K562 (cell line): ENCODE measurements at regions not wholly inside any gene's neighbourhood (a gene's known extent, or its start where the extent isn't known, plus 50 kb on each side); places are given as distances from the start of the nearest gene placed in this dataset.

ENCODE experiments used
- ATAC-seq: fragments of 200-7000 bp; cut with Tn5 transposase; 3 replicates; pipeline ENCODE4 v1.9.1; 2020; ENCODE audit warnings: moderate library complexity
- BruUV-seq: library from RNA; stranded (reverse); fragments of 400-500 nt; replicated peaks from 2 replicates; lab custom pipeline; 2021; lab: Mats Ljungman, UMichigan
- CTCF ChIA-PET: fragments of 300-600 bp; formaldehyde crosslinking; extraction: SDS; loops from one replicate; lab custom pipeline; 2021; ENCODE audit warnings: low intra/inter-chr PET ratio; lab: Yijun Ruan, JAX
- POLR2A ChIA-PET: fragments of 300-600, 350-650 bp; sonication (Branson Sonifier 250); formaldehyde crosslinking; extraction: SDS; loops from one replicate; lab custom pipeline; 2021; ENCODE audit warnings: antibody characterized with exemption, inconsistent platforms; lab: Yijun Ruan, JAX
- DNase-seq, 4 experiments: peaks; one replicate each; pipeline versions ENCODE4 v3.0.0 to v3.0.0-alpha.2; 2011 to 2018; ENCODE audit warnings: low spot score in 3 of 4, mixed read lengths in 3 of 4; ENCODE audit errors: extremely low read depth in 1 of 4
- FAIRE-seq: peaks from 2 replicates; lab custom pipeline; 2011; peaks lifted over from hg19 to GRCh38; lab: Jason Lieb, UNC
- H2AFZ ChIP-seq: 2 replicates; pipeline ENCODE4 v1.6.0; 2011; ENCODE audit warnings: low read depth, low read length, control low read depth, inconsistent platforms
- H3K27ac ChIP-seq: fragments of 200-600 bp; 3 replicates; pipeline ENCODE4 v1.8.0; 2011; ENCODE audit warnings: low read depth, mild to moderate bottlenecking, control low read depth, inconsistent platforms, low read length, moderate library complexity, mixed read lengths; ENCODE audit errors: extremely low read depth
- H3K27me3 ChIP-seq, 2 experiments: fragments of 300-600 bp in 1 of 2; 2 replicates in 1 of 2; 3 replicates in 1 of 2; pipeline versions ENCODE4 v1.6.0 to v1.8.0; 2011; ENCODE audit warnings: inconsistent platforms in 2 of 2, low read length in 2 of 2, mild to moderate bottlenecking in 1 of 2, mixed read lengths in 1 of 2, moderate library complexity in 1 of 2; ENCODE audit not compliant: control insufficient read depth in 2 of 2, insufficient read depth in 2 of 2
- H3K36me3 ChIP-seq: fragments of 300-600 bp; 3 replicates; pipeline ENCODE4 v1.8.0; 2011; ENCODE audit warnings: mild to moderate bottlenecking, low read length, inconsistent platforms; ENCODE audit not compliant: control insufficient read depth, insufficient read depth
- H3K4me1 ChIP-seq, 2 experiments: fragments of 200-600 bp in 1 of 2; replicated peaks in 1 of 2; 2 replicates in 1 of 2; 3 replicates in 1 of 2; pipeline versions ENCODE4 v1.5.1 to v1.8.0; 2011; ENCODE audit warnings: inconsistent platforms in 2 of 2, low read length in 2 of 2, mild to moderate bottlenecking in 1 of 2, mixed read lengths in 1 of 2, moderate library complexity in 1 of 2; ENCODE audit not compliant: control insufficient read depth in 2 of 2, insufficient read depth in 2 of 2
- H3K4me2 ChIP-seq: 2 replicates; pipeline ENCODE4 v1.6.1; 2011; ENCODE audit warnings: low read length, control low read depth, inconsistent platforms, mixed read lengths; ENCODE audit not compliant: insufficient read depth
- H3K4me3 ChIP-seq: fragments of 200-600 bp; sonication (generic), shearing (Covaris generic); 2 replicates; pipeline ENCODE4 v1.5.1; 2016; ENCODE audit warnings: control low read depth, inconsistent platforms
- H3K79me2 ChIP-seq: fragments of 200-600 bp; 3 replicates; pipeline ENCODE4 v1.8.0; 2011; ENCODE audit warnings: low read length, inconsistent platforms; ENCODE audit not compliant: control insufficient read depth, insufficient read depth
- H3K9ac ChIP-seq, 2 experiments: 2 replicates each; pipeline versions ENCODE4 v1.6.0 to v1.6.1; 2011; ENCODE audit warnings: low read depth in 2 of 2, low read length in 2 of 2, control low read depth in 1 of 2, inconsistent platforms in 1 of 2, mild to moderate bottlenecking in 1 of 2, mixed read lengths in 1 of 2; ENCODE audit not compliant: insufficient read depth in 1 of 2
- H3K9me1 ChIP-seq: one replicate; pipeline ENCODE4 v1.6.0; 2011; ENCODE audit warnings: inconsistent platforms, mild to moderate bottlenecking, low read length, moderate library complexity; ENCODE audit not compliant: control insufficient read depth, insufficient read depth
- H3K9me3 ChIP-seq: replicated peaks from 2 replicates; pipeline ENCODE4 v1.5.1; 2011; ENCODE audit warnings: low read depth, low read length, inconsistent platforms; ENCODE audit not compliant: control insufficient read depth, insufficient read depth
- H4K20me1 ChIP-seq: replicated peaks from 2 replicates; pipeline ENCODE4 v1.6.1; 2011; ENCODE audit warnings: low read length, inconsistent platforms, mixed read lengths; ENCODE audit not compliant: control insufficient read depth, insufficient read depth
- CBFB ChIP-seq: sonication (generic); formaldehyde crosslinking; IDR thresholded peaks from 2 replicates; pipeline ENCODE4 v1.4.0; 2020; ENCODE audit warnings: mild to moderate bottlenecking, missing genetic modification reagents
- DLX4 ChIP-seq: fragments of 250-450 bp; sonication (Bioruptor Pico); IDR thresholded peaks from 2 replicates; pipeline ENCODE4 v1.6.1; 2021; ENCODE audit warnings: mild to moderate bottlenecking
- E2F3 ChIP-seq: fragments of 250-450 bp; sonication (Bioruptor Pico); IDR thresholded peaks from 2 replicates; pipeline ENCODE4 v1.4.0; 2020; ENCODE audit warnings: mild to moderate bottlenecking
- EP300 ChIP-seq: IDR thresholded peaks from 2 replicates; pipeline ENCODE4 v1.6.1; 2012; ENCODE audit warnings: low read length, improper control_type of control experiment
- FOXJ2 ChIP-seq: fragments of 200-800 bp; sonication (Bioruptor generic); IDR thresholded peaks from 2 replicates; pipeline ENCODE4 v1.6.1; 2016; ENCODE audit warnings: missing genetic modification characterization, missing compliant biosample characterization
- HCFC1 ChIP-seq: IDR thresholded peaks from 2 replicates; pipeline ENCODE4 v1.6.1; 2012; ENCODE audit warnings: low read depth, low read length, improper control_type of control experiment
- KDM4B ChIP-seq, 2 experiments: fragments of 450-650 bp in 1 of 2; sonication (generic) in 1 of 2; IDR thresholded peaks; 2 replicates each; pipeline ENCODE4 v1.6.1; 2016 to 2017; ENCODE audit warnings: borderline replicate concordance in 2 of 2, antibody characterized with exemption in 1 of 2, low read depth in 1 of 2, mild to moderate bottlenecking in 1 of 2
- KLF6 ChIP-seq: fragments of 250-450 bp; sonication (Bioruptor Pico); IDR thresholded peaks from 2 replicates; pipeline ENCODE4 v1.4.0; 2020; ENCODE audit warnings: mild to moderate bottlenecking, moderate library complexity, borderline replicate concordance
- MBD2 ChIP-seq: sonication (generic); IDR thresholded peaks from 2 replicates; pipeline ENCODE4 v1.6.1; 2016; ENCODE audit warnings: low read depth, borderline replicate concordance
- MCM7 ChIP-seq, 2 experiments: fragments of 450-650 bp; IDR thresholded peaks; 2 replicates each; pipeline ENCODE4 v1.6.1; 2016 to 2018
- MYBL2 ChIP-seq, 2 experiments: fragments of 450-650 bp in 1 of 2; sonication (generic) in 1 of 2; formaldehyde crosslinking in 1 of 2; IDR thresholded peaks; 2 replicates each; pipeline versions ENCODE4 v1.6.1 to v1.8.1; 2017 to 2022; ENCODE audit warnings: borderline replicate concordance in 1 of 2, inconsistent platforms in 1 of 2, low read depth in 1 of 2, mild to moderate bottlenecking in 1 of 2, missing genetic modification reagents in 1 of 2, moderate library complexity in 1 of 2
- NELFE ChIP-seq: IDR thresholded peaks from 2 replicates; pipeline ENCODE4 v1.6.1; 2011; ENCODE audit warnings: mild to moderate bottlenecking; ENCODE audit not compliant: insufficient read depth, insufficient read length
- RAD51 ChIP-seq: fragments of 450-650 bp; IDR thresholded peaks from 2 replicates; pipeline ENCODE4 v1.7.1; 2016; ENCODE audit warnings: low read depth, mild to moderate bottlenecking, borderline replicate concordance
- TAF15 ChIP-seq: fragments of 200-400 bp; formaldehyde crosslinking; IDR thresholded peaks from 2 replicates; pipeline ENCODE4 v1.6.1; 2017; ENCODE audit warnings: mild to moderate bottlenecking, low read depth, low read length, moderate library complexity
- TEAD2 ChIP-seq: fragments of 450-650 bp; IDR thresholded peaks from 2 replicates; pipeline ENCODE4 v1.6.1; 2016; ENCODE audit warnings: missing genetic modification characterization, control low read depth, missing compliant biosample characterization
- ZBTB9 ChIP-seq: fragments of 450-650 bp; formaldehyde crosslinking; IDR thresholded peaks from 2 replicates; pipeline ENCODE4 v1.4.0; 2020; ENCODE audit warnings: mild to moderate bottlenecking, moderate library complexity
- ZMIZ1 ChIP-seq, 2 experiments: fragments of 150-350 bp in 1 of 2; IDR thresholded peaks; 2 replicates each; pipeline ENCODE4 v1.6.1; 2012 to 2016; ENCODE audit warnings: low read depth in 2 of 2, low read length in 2 of 2, mild to moderate bottlenecking in 1 of 2, moderate library complexity in 1 of 2
- ZNF174 ChIP-seq: fragments of 250-450 bp; sonication (Bioruptor Pico); IDR thresholded peaks from 2 replicates; pipeline ENCODE4 v1.4.0; 2020; ENCODE audit warnings: mild to moderate bottlenecking
- ZNF212 ChIP-seq: fragments of 450-650 bp; formaldehyde crosslinking; IDR thresholded peaks from 2 replicates; pipeline ENCODE4 v1.4.0; 2020; ENCODE audit warnings: mild to moderate bottlenecking
- WGBS: fragments of 100-300 bp; shearing (Covaris generic); methylation state at CpG from one replicate; pipeline ENCODE4 v1.1.6; 2016; ENCODE audit warnings: low coverage, mixed read lengths; ENCODE audit not compliant: insufficient coverage; ENCODE audit errors: missing lambda C conversion rate; 5-methylcytosine and 5-hydroxymethylcytosine counted together
- in situ Hi-C: fragments of 300-500 bp; cut with MboI; formaldehyde crosslinking; loops from 4 replicates; pipeline ENCODE4 v1.15.0; 2018; ENCODE audit warnings: inconsistent platforms, mixed read lengths
- intact Hi-C: fragments of 100-400 bp; cut with micrococcal nuclease; formaldehyde crosslinking; loops from 2 replicates; pipeline ENCODE4 v1.14.2; 2022

GRCh38 chr3:148030975-148031374 is 621.8 kb downstream of the ZIC1 start:
- H3K4me3 ChIP-seq, result no peak overlapping the region
- TF ChIP-seq NELFE, result no peak
- TF ChIP-seq E2F3 (CRISPR knock-in tag), result no peak
- no peak for TF ChIP-seq ZNF174 (CRISPR knock-in tag)
- no peak for TF ChIP-seq TAF15
- TF ChIP-seq EP300, result no peak
- TF ChIP-seq CBFB (CRISPR knock-in tag), result no peak
- TF ChIP-seq HCFC1, result no peak
- no peak for TF ChIP-seq KLF6 (CRISPR knock-in tag)
- no peak for TF ChIP-seq TEAD2 (tag)
- TF ChIP-seq DLX4 (CRISPR knock-in tag), result no peak
- no peak for TF ChIP-seq MCM7 (IDR thresholded peaks at IDR 0.05)
- TF ChIP-seq ZMIZ1 (IDR thresholded peaks at IDR 0.05; ENCODE audit: low read depth in 2 of 2, low read length in 2 of 2), result no peak
- no peak for TF ChIP-seq FOXJ2
- no peak for TF ChIP-seq MBD2
- TF ChIP-seq MYBL2 (IDR thresholded peaks at IDR 0.05; ENCODE audit: low read depth), result no peak
- no peak for TF ChIP-seq MYBL2 (CRISPR knock-in tag; IDR thresholded peaks at IDR 0.05; ENCODE audit: borderline replicate concordance)
- TF ChIP-seq ZBTB9 (CRISPR knock-in tag), result no peak
- no peak for TF ChIP-seq ZNF212 (CRISPR knock-in tag)
- no peak for TF ChIP-seq RAD51
- no peak for TF ChIP-seq KDM4B (IDR thresholded peaks at IDR 0.05; ENCODE audit: borderline replicate concordance in 2 of 2, low read depth in 1 of 2)
- no peaks in the 10 kb centered on the region for H3K79me2 ChIP-seq
- BruUV-seq, result no TSS peak
- H3K27ac ChIP-seq, result no peak overlapping the region
- CTCF ChIA-PET, result no interaction called here
- H3K27me3 ChIP-seq, result no peaks in the 10 kb centered on the region
- no peaks in the 10 kb centered on the region for H3K9me3 ChIP-seq
- intact Hi-C loops, result no loop called here
- FAIRE-seq (no peak), ATAC-seq (no peak), DNase-seq (no peak)
- in situ Hi-C loops, result no loop called here
- no peak overlapping the region for H3K9ac ChIP-seq
- POLR2A ChIA-PET, result no interaction called here
- no peak overlapping the region for H2AFZ ChIP-seq
- H3K36me3 ChIP-seq, result no peaks in the 10 kb centered on the region
- H3K9me1 ChIP-seq, result no peaks in the 10 kb centered on the region
- 0% methylated on average over 2 of the region's 2 CpGs for WGBS
- H4K20me1 ChIP-seq, result no peaks in the 10 kb centered on the region
- no peaks in the 10 kb centered on the region for H3K4me1 ChIP-seq
- no peak overlapping the region for H3K4me2 ChIP-seq
